Peyer's patch (tissue), 4 donors: ENCODE measurements at regions not wholly inside any gene's neighbourhood (a gene's known extent, or its start where the extent isn't known, plus 50 kb on each side); places are given as distances from the start of the nearest gene placed in this dataset.

Experiments used
- CTCF ChIP-seq, 6 experiments: fragments of 450-650 bp in 4 of 6; fragments of 200-600 bp in 2 of 6; sonication (generic) in 1 of 6; IDR thresholded peaks; one replicate each; pipeline ENCODE4 v1.5.1; 2017 to 2019; ENCODE audit warnings: antibody characterized with exemption in 6 of 6, mild to moderate bottlenecking in 3 of 6, moderate library complexity in 1 of 6
- POLR2A ChIP-seq, 2 donors: fragments of 450-650 bp; IDR thresholded peaks; one replicate each; pipeline ENCODE4 v1.5.1; 2017; ENCODE audit warnings: antibody characterized with exemption in 2 of 2, mild to moderate bottlenecking in 2 of 2, moderate library complexity in 2 of 2

DNA sequence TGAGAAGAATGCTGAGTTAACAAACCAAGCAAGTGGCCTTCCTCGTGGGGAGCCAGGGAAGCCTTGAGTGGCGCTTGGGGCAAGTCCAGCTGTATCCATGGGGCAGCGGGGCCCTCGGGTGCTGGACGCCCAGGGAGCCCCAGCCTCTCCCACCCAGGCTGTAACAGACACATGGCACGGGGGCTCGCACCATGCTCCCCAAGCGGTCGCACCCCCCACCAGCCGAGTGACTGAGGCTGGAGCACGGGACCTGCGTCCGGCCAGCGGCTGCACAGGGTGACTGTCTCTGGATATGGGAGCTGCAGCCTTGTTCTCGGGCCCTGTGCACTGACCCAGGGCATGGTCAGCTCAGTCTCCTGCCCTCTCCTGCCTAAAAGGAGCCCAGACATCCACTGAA, 53.9 kb upstream of the ACTRT2 start:
- no peak for TF ChIP-seq CTCF (IDR thresholded peaks at IDR 0.05)
- TF ChIP-seq POLR2A (IDR thresholded peaks at IDR 0.05), result no peak
